ENCODE measurements at regions not wholly inside any gene's neighbourhood (a gene's known extent, or its start where the extent isn't known, plus 50 kb on each side); places are given as distances from the start of the nearest gene placed in this dataset.

DNA sequence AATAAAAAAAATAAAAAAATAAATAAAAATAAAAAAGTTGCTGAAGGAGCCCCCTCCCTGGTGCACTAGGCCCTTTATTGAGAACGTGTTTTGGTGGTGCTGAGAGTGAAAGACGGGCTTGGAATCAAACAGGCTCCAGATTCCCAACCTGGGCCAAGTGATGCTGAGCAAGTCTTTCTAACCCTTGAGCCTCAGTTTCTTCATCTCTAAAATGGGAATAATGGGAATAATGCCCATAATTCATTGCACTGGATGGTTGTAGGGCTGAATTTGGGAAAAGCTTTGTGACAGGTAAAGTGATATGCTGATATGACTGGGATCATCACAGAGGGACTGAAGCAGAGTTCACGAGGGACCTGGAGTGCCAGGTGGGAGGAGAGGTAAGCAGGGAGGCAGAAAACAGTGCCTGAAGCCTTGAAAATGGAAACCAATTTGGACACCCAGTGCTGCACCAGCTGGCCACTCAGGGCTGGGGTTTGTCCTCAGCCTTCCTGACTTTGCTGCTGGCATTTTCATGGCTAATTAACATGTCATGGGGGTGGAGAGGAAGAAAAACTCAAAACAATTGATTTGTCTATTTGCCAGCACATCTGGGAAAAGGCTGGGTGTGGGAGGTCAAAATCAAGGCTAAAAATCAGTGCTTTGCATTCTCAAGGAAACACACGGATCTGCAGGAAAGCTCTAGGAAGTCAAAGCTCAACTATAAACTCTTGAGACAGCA is 241.3 kb downstream of the LOXHD1 start:
- no peak for DNase-seq

GRCh38 chr18:46416706-46417638 is 240.0 kb downstream of the LOXHD1 start:
- no peak for DNase-seq

DNA sequence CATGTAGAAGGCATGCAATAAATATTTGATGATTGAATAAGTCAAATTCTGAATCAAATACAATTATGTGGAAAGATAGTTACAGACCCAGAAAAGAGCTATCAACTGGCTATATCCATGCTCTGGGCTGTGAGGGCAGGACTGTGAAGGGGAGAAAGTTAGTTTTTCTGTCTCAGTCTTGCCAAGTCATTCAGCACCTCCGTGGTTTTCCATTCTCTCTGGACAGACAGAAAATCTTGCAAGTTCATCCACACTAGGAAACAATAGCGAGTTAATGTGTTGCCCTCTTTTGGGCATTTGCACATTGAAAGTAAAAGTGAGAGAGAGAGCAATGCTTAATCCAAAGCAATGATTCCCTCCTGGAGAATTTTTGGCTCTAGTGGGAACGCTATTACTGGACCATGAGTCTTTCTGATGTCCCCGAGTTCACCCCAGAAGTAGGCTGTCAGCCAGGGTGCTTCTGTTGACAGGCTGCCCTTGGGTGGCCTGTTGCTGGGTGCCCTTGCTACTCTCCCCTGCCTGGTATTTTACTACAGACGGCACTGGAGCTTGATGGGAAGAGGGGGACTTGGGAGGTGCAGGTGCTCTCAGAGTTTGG is 238.3 kb downstream of the LOXHD1 start:
- DNase-seq: no peak

DNA sequence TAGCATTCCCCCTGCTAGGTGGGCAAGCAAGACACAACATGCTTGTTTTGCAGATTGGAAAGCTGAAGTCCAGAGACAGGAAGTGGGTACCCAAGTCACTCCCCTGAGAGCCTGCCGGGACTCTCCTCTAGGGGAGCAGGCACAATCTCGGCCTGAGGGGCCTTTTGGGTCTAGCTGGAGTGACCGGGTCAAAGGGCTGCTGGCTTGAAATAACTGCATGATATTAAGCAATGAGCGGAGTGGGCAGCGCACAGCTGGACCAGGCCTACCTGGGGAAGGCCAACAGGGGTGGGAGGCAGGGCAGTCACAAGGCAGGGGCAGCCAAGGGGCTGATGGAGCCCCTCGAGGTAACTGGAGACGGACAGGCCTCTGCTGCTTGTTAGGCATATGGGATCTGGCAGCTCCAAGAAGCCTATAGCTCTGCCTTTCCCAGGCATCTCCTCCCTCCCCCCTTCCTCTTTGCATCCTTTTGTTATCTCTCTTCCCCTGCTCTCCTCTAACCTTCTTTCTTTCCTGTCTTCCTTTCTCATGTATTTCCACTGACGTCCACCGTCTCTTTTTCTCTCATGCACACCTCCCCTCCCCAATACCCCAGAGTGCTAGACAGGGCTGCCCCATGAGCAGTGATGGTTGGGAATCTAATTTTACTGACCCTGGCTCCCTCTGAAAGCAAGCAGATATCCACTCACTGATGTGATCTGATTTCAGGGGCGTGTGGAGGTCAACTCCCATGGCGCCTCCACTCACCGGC is 237.5 kb downstream of the LOXHD1 start:
- no peak for DNase-seq

DNA sequence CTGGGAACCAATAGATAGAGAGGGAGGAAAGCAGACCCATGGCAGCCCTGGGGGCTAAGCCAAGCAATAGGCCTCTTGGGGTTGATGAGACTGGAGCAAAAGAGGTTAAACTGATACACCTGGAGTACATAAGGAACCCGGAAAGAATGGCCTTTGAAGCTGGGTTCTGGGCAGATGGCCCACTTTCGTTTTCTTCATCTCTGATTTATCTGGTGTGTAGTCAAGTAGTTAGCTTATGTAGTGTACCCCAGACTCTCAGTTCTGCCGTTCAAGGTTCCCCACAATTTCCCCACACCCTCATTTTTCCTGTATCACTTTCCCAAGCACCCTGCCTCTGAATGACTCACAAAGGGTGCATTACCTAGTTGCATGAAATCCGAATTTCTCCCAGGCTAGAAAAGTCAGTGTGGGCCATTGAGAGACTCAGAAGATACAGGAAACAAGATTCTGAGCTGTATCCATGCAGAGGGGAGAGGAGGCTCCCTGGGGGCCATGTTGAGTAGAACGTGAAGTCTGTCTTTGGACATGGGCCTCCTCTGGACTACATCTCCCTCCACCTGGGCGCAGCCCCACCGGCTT is 235.0 kb downstream of the LOXHD1 start:
- DNase-seq: no peak

DNA sequence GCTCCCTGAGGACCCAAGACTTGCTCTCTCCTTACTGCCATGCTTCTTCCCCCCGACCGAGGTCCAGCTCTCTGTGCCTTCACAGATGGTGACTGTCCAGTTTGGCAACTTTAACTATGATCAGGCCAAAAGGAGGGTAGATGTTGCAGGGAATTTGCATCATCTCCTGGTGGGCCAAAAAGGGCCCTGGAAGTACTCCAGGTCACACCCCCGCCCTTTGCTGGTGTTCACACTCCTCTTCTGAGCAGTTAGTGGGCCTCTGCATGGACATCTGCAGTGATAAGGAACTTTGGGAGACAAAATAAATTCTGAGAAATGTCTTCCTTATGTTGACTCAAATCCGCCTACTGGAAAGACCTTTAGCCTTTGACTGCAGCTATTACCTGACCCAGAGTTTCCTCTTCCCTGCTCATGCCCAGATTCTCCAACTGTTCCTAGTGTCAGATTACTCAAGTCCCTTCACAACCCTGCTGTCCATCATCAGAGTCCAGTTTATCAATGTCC is 234.4 kb downstream of the LOXHD1 start:
- no peak for DNase-seq

GRCh38 chr18:46423226-46423805 is 233.7 kb downstream of the LOXHD1 start:
- no peak for DNase-seq

- DNase-seq: no peak
Observed at GRCh38 chr18:46424898-46425297, 232.1 kb downstream of the LOXHD1 start.

DNA sequence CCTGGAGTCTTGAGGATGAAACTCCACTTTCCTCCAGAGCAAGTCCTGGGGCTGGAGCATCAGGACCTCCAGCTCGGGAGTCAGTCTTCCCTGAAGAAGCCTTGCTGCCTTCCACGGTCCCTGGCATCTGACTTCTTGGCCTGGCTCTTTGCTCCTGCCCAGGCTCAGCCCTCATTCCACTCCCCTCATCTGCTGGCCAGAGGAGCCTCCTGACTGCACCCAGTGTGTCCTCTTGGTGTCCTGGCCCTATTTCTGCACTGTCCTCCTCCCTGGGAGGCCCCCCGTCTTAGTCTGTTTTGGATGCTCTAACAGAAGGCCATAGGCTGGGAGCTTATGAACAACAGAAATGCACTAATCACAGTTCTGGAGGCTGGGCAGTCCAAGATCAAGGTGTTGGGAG is 231.5 kb downstream of the LOXHD1 start:
- no peak for DNase-seq

- no peak for DNase-seq
Observed at GRCh38 chr18:46426021-46426678, 230.9 kb downstream of the LOXHD1 start.

DNA sequence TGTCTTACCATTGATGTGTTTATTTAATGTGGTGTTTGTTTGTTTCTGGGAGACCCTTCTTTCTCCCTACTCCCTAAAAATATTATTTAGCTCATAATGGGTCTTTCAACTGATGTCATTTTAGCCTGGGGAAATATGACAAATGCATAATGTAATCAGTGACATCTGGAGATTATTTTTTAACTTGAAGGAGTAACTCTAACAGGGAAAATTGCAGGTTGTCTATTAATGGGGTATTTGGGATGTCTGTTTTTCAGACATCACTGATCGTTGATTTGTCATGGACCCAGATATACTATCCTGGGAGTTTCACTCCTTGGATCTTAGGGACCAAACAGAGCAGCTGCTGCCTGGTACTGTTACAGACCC is 230.4 kb downstream of the LOXHD1 start:
- DNase-seq: no peak
